Breast epithelium (tissue), 3 donors: ENCODE measurements at regions not wholly inside any gene's neighbourhood (a gene's known extent, or its start where the extent isn't known, plus 50 kb on each side); places are given as distances from the start of the nearest gene placed in this dataset.

Experiments used
- CTCF ChIP-seq, 3 donors: fragments of 450-650 bp; IDR thresholded peaks; one replicate each; pipeline ENCODE4 v1.5.1; 2016 to 2017; ENCODE audit warnings: antibody characterized with exemption in 3 of 3, mild to moderate bottlenecking in 3 of 3, moderate library complexity in 3 of 3
- POLR2A ChIP-seq: fragments of 450-650 bp; IDR thresholded peaks from one replicate; pipeline ENCODE4 v1.6.1; 2016; ENCODE audit warnings: antibody characterized with exemption, mild to moderate bottlenecking, moderate library complexity
- POLR2AphosphoS5 ChIP-seq, 3 donors: sonication (generic); formaldehyde crosslinking; IDR thresholded peaks; one replicate each; pipeline ENCODE4 v1.6.1; 2017; ENCODE audit warnings: antibody characterized with exemption in 3 of 3

GRCh38 chr10:34058845-34059614, 724.6 kb upstream of the NRP1 start:
- TF ChIP-seq CTCF (IDR thresholded peaks at IDR 0.05) (no peak), POLR2A (no peak), POLR2AphosphoS5 (IDR thresholded peaks at IDR 0.05) (no peak)
